ENCODE measurements at regions not wholly inside any gene's neighbourhood (a gene's known extent, or its start where the extent isn't known, plus 50 kb on each side); places are given as distances from the start of the nearest gene placed in this dataset.
A peak's percentile ranks its signal among the peaks of the same experiment; 100 is the strongest.

DNA sequence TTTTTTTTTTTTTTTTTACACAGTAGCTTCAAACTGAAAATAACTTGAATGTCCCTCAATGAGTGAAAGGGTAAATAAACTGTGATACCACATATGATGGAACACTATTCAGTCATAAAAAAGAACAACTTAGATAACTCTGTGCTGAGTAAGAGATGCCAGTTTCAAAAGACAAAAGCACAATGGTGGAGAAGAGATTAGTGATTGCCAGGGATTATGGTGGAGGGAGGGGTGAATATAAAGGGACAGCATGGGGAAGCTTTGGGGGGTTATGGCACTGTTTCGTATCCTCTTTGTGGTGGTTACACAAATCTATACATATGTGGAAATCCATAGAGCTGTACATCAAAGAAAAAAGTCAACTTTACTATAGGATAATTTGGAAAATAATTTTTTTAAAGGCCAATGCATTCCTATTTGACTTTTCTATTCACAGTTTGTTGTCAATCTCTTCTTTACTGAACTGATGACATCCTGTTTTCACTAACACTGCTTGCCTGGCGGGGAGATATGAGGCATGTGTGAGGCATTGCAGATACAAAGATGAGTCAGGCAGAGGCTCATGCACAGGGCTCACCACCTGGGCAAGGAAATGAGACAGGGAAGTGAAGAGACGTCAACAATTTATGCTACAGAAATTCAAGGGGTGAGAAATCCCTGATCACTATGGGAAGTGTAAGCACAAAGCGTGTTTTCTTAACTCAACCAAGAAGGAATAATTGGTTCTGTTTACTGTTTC, 302.7 kb downstream of the DUSP10 start:
- Histone ChIP-seq H3K4me3 (no peak overlapping the region), H3K9me3 (no peaks in the 10 kb centered on the region), H3K4me1 (peaks cover 6 to 13% of the 10 kb centered on the region in 2 donors), H3K36me3 (no peaks in the 10 kb centered on the region), H3K27me3 (no peaks in the 10 kb centered on the region), H3K27ac (peak overlapping the region in 3 of 4 donors; percentile 12 to 82 (median 22))
- peak in 1 of 2 donors; percentile 67 for ATAC-seq
- intact Hi-C loops (cut with DNase I; ENCODE audit: low total_unique reads): loop anchor here (5.0 kb wide), 2 partner anchors 177 to 627 kb away; no protein-coding TSS in a partner anchor
- no peak for DNase-seq
- no peak for TF ChIP-seq POLR2A (IDR thresholded peaks at IDR 0.05)
- TF ChIP-seq, protein P1, sequence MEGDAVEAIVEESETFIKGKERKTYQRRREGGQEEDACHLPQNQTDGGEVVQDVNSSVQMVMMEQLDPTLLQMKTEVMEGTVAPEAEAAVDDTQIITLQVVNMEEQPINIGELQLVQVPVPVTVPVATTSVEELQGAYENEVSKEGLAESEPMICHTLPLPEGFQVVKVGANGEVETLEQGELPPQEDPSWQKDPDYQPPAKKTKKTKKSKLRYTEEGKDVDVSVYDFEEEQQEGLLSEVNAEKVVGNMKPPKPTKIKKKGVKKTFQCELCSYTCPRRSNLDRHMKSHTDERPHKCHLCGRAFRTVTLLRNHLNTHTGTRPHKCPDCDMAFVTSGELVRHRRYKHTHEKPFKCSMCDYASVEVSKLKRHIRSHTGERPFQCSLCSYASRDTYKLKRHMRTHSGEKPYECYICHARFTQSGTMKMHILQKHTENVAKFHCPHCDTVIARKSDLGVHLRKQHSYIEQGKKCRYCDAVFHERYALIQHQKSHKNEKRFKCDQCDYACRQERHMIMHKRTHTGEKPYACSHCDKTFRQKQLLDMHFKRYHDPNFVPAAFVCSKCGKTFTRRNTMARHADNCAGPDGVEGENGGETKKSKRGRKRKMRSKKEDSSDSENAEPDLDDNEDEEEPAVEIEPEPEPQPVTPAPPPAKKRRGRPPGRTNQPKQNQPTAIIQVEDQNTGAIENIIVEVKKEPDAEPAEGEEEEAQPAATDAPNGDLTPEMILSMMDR (IDR thresholded peaks at IDR 0.05 in 4 of 5, conservative IDR thresholded peaks at IDR 0.05 in 1 of 5): no peak
- in situ Hi-C loops (cut with MboI; ENCODE audit: low sequenced_read_pairs in 4 of 4): loop anchor here (5.0 to 25.0 kb wide), 6 partner anchors 174 to 627 kb away; partner anchors contain the start of gene HLX (in 2 of the 4)

DNA sequence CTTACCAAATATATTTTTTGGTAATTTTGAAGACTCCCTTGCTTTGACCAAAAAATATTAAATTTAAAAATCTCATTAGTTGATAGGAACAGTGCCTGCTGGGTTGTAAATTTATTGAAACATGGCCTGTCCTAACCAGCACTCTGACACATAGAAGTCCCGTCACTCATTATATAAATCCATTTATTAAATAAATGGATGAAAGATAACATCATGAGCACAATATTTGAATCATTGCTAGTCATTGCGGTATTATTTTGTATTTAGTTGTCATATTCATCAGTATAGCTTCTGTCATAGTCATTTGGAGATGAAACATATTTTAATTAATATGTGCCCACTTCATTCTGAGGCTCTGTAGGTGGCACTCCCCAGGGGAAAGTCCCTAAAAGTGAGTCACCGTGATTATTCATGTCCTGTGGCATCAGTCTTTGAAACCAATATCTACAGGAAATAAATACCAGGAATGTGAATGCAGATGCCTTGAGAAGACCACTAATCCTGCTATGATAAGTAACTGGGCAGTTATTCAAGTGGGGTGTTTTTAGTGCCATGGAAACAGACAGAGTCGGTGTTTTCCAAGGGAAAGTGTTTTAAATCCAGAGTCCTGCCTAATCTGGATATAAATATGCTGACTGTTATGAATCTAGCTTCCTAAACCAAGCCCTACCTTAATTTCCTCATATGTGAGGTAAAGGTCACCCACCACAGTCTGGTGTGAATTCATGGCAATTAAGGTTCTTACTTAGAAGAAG, 302.0 kb downstream of the DUSP10 start:
- Histone ChIP-seq H3K36me3 (no peaks in the 10 kb centered on the region), H3K27ac (peak overlapping the region in 3 of 4 donors; percentile 12 to 82 (median 30)), H3K4me1 (peaks cover 6 to 13% of the 10 kb centered on the region in 2 donors), H3K27me3 (no peaks in the 10 kb centered on the region), H3K9me3 (no peaks in the 10 kb centered on the region), H3K4me3 (no peak overlapping the region)
- ATAC-seq: peak; percentile 46 to 52
- in situ Hi-C loops (cut with MboI; ENCODE audit: low sequenced_read_pairs in 4 of 4) (loop anchor here (5.0 to 25.0 kb wide), 6 partner anchors 175 to 628 kb away; partner anchors contain the start of gene HLX (in 2 of the 4)), intact Hi-C loops (cut with DNase I; ENCODE audit: low total_unique reads) (loop anchor here (5.0 kb wide), 2 partner anchors 178 to 628 kb away; no protein-coding TSS in a partner anchor)
- no peak for DNase-seq
- TF ChIP-seq POLR2A (IDR thresholded peaks at IDR 0.05): no peak

DNA sequence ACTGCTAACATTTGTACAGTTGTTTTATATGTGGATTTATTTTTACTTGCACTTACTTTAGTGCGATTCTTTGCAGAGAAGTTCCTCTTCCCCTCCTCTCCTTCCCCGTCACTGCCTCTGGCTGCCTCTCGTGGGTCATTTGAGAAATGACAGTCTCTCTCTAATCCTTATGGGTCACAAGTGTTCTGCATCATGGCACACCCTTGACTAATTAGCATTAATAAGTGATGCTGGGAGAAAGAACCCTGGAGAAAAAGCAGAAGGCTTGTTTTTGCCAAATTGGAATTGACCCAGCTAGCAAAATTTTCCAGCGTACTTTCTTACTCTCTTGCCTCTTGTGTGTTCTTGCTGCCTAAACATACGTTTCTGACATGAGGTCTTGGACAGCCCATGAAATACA, 301.2 kb downstream of the DUSP10 start:
- no peak for TF ChIP-seq POLR2A (IDR thresholded peaks at IDR 0.05)
- TF ChIP-seq, protein P1 (IDR thresholded peaks at IDR 0.05 in 4 of 5, conservative IDR thresholded peaks at IDR 0.05 in 1 of 5): no peak
- DNase-seq (no peak), ATAC-seq (peak in 1 of 2 donors; percentile 55)
- Histone ChIP-seq H3K27me3 (no peaks in the 10 kb centered on the region), H3K4me3 (no peak overlapping the region), H3K27ac (peak overlapping the region in 2 of 4 donors; percentile 30 to 82), H3K4me1 (peaks cover 6 to 13% of the 10 kb centered on the region in 2 donors), H3K36me3 (no peaks in the 10 kb centered on the region), H3K9me3 (no peaks in the 10 kb centered on the region)
- intact Hi-C loops (cut with DNase I; ENCODE audit: low total_unique reads) (no loop called here), in situ Hi-C loops (cut with MboI; ENCODE audit: low sequenced_read_pairs in 4 of 4) (loop anchor here in 1 of 4 donors (25.0 kb wide), 2 partner anchors 178 to 628 kb away; no protein-coding TSS in a partner anchor)

DNA sequence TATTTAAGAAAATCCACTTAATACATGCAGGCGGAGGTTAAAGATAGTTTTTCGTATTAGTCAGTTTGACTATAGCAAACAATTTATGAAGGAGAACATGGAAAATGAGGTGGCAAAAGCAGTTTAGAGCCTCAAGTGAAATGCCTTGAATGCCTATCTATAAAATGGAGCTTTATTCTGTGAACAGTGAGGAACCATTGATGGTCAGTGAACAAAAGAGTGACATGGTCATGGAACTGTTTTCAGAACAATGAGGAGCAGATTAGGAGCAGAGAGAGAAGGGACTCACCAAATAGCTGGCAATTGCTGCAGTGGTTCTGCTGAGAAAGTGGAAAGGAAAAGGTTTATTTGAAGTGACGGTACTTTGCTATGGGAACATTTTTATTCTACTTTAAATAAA, 299.8 kb downstream of the DUSP10 start:
- Histone ChIP-seq H3K9me3 (no peaks in the 10 kb centered on the region), H3K4me3 (no peak overlapping the region), H3K36me3 (no peaks in the 10 kb centered on the region), H3K27ac (no peak overlapping the region), H3K27me3 (no peaks in the 10 kb centered on the region), H3K4me1 (peaks cover 6 to 13% of the 10 kb centered on the region in 2 donors)
- DNase-seq (no peak), ATAC-seq (no peak)
- TF ChIP-seq POLR2A (IDR thresholded peaks at IDR 0.05): no peak
- TF ChIP-seq, protein P1 (IDR thresholded peaks at IDR 0.05 in 4 of 5, conservative IDR thresholded peaks at IDR 0.05 in 1 of 5): no peak
- in situ Hi-C loops (cut with MboI; ENCODE audit: low sequenced_read_pairs in 4 of 4): loop anchor here in 1 of 4 donors (25.0 kb wide), 2 partner anchors 180 to 630 kb away; no protein-coding TSS in a partner anchor
- intact Hi-C loops (cut with DNase I; ENCODE audit: low total_unique reads): no loop called here
